Transverse colon (tissue), 4 donors: ENCODE measurements at regions not wholly inside any gene's neighbourhood (a gene's known extent, or its start where the extent isn't known, plus 50 kb on each side); places are given as distances from the start of the nearest gene placed in this dataset.

Source experiments
- DNase-seq: peaks from one replicate; pipeline ENCODE4 v3.0.0-alpha.2; 2019
- H3K27ac ChIP-seq, 4 donors: fragments of 200-600 bp; sonication (generic); 2 replicates each; pipeline ENCODE4 v1.5.1; 2016 to 2018; ENCODE audit warnings: inconsistent platforms in 4 of 4
- H3K27me3 ChIP-seq: fragments of 200-600 bp; sonication (generic); 2 replicates; pipeline ENCODE4 v1.5.1; 2017; ENCODE audit warnings: inconsistent platforms
- H3K36me3 ChIP-seq, 4 donors: fragments of 200-600 bp; sonication (generic); 2 replicates each; pipeline ENCODE4 v1.5.1; 2017 to 2019; ENCODE audit warnings: inconsistent platforms in 4 of 4
- H3K4me1 ChIP-seq, 4 donors: fragments of 200-600 bp; sonication (generic); 2 replicates each; pipeline ENCODE4 v1.5.1; 2017 to 2020; ENCODE audit warnings: inconsistent platforms in 4 of 4
- H3K4me3 ChIP-seq, 4 donors: fragments of 200-600 bp; sonication (generic); 1 replicate in 1 of 4; 2 replicates in 3 of 4; pipeline versions ENCODE4 v1.5.1 to v1.6.1; 2017 to 2019; ENCODE audit warnings: inconsistent platforms in 4 of 4
- H3K9me3 ChIP-seq, 2 donors: fragments of 200-600 bp; sonication (generic); 2 replicates each; pipeline ENCODE4 v1.5.1; 2017 to 2019; ENCODE audit warnings: inconsistent platforms in 2 of 2
- EP300 ChIP-seq: sonication (generic); formaldehyde crosslinking; IDR thresholded peaks from one replicate; pipeline ENCODE4 v1.6.1; 2017; ENCODE audit warnings: antibody characterized with exemption, low read depth
- POLR2A ChIP-seq: fragments of 450-650 bp; IDR thresholded peaks from one replicate; pipeline ENCODE4 v1.6.1; 2016; ENCODE audit warnings: antibody characterized with exemption, mild to moderate bottlenecking, moderate library complexity
- POLR2AphosphoS5 ChIP-seq, 3 donors: sonication (generic); formaldehyde crosslinking; IDR thresholded peaks; one replicate each; pipeline ENCODE4 v1.6.1; 2016; ENCODE audit warnings: antibody characterized with exemption in 3 of 3
- WGBS, 2 donors: methylation state at CpG; one replicate each; pipeline ENCODE4 v1.1.5; 2018; ENCODE audit warnings: low coverage in 1 of 2; 5-methylcytosine and 5-hydroxymethylcytosine counted together
- in situ Hi-C, 4 donors: fragments of 200-750 bp; cut with MboI; loops; one replicate each; pipeline versions ENCODE4 v1.15.0 to v1.15.1; 2017; ENCODE audit warnings: low sequenced_read_pairs in 3 of 4, low pct_ligation_motif_present in 1 of 4, low pct_unique_long_range_greater_than_20kb in 1 of 4
- intact Hi-C: fragments of 100-400 bp; cut with DNase I; formaldehyde crosslinking; loops from one replicate; pipeline ENCODE4 v1.15.1; 2023; ENCODE audit warnings: low total_unique reads
- TF ChIP-seq, protein P1 (sequence below), 5 experiments: fragments of 200-600 bp in 3 of 5; fragments of 450-650 bp in 2 of 5; sonication (generic) in 3 of 5; IDR thresholded peaks; 1 replicate in 2 of 5; 2 replicates in 3 of 5; pipeline ENCODE4 v1.5.1; 2016 to 2017; ENCODE audit warnings: antibody characterized with exemption in 5 of 5, inconsistent platforms in 3 of 5, mild to moderate bottlenecking in 2 of 5, moderate library complexity in 1 of 5

DNA sequence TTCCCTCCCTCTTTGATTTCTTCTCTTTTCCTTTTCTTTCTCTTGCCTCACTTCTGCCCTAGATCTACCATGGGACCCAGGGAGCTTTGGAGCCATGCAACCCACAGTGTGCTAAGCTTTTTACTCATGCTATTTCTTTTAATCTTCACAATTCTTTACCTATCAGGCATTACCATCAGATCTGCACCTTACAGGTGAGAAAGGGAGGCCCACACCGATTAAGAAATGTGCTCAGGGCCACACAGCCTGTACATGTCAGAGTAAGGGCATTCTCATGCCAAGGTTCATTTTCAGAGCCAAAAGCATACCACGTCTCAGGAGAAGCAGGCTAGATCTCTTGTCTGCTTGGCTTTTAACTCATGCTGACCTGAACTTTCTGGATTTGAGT is 161.9 kb downstream of the RPIA start:
- H3K27me3 ChIP-seq: no peaks in the 10 kb centered on the region
- WGBS, 2 donors: 65 to 83% methylated on average over 1 to 2 of the region's 2 CpGs
- H3K9me3 ChIP-seq: no peaks in the 10 kb centered on the region
- peaks cover 0 to 12% (median 6%) of the 10 kb centered on the region in 4 donors for H3K4me1 ChIP-seq
- H3K27ac ChIP-seq: no peak overlapping the region
- no peak for DNase-seq
- H3K4me3 ChIP-seq: no peak overlapping the region
- H3K36me3 ChIP-seq: no peaks in the 10 kb centered on the region
- TF ChIP-seq POLR2A: no peak
- TF ChIP-seq EP300: no peak
- no peak for TF ChIP-seq POLR2AphosphoS5 (IDR thresholded peaks at IDR 0.05)
- TF ChIP-seq, protein P1, sequence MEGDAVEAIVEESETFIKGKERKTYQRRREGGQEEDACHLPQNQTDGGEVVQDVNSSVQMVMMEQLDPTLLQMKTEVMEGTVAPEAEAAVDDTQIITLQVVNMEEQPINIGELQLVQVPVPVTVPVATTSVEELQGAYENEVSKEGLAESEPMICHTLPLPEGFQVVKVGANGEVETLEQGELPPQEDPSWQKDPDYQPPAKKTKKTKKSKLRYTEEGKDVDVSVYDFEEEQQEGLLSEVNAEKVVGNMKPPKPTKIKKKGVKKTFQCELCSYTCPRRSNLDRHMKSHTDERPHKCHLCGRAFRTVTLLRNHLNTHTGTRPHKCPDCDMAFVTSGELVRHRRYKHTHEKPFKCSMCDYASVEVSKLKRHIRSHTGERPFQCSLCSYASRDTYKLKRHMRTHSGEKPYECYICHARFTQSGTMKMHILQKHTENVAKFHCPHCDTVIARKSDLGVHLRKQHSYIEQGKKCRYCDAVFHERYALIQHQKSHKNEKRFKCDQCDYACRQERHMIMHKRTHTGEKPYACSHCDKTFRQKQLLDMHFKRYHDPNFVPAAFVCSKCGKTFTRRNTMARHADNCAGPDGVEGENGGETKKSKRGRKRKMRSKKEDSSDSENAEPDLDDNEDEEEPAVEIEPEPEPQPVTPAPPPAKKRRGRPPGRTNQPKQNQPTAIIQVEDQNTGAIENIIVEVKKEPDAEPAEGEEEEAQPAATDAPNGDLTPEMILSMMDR (IDR thresholded peaks at IDR 0.05): no peak
- in situ Hi-C loops (no loop called here), intact Hi-C loops (no loop called here)

DNA sequence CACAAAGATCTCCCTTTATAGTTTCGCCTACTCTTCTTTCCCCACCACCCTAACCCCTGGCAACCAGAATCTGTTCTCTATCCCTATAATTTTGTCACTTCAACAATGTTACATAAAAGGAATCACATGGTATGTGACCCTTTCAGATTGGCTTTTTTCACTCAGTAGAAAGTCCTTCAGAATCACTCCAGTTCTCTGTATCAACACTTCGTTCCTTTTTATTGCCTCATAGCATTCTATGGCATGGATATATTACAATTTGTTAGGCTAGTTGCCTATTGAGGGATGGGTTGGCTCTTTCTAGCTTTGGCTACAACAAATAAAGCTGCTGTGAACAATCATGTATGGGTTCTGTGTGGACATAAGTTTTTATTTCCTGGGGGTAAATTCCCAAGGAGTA is 163.1 kb downstream of the RPIA start:
- WGBS, 2 donors: 78 to 83% methylated on average over 2 of the region's 2 CpGs
- TF ChIP-seq, protein P1 (IDR thresholded peaks at IDR 0.05): no peak
- no peak for TF ChIP-seq POLR2A
- no peak for TF ChIP-seq EP300
- TF ChIP-seq POLR2AphosphoS5 (IDR thresholded peaks at IDR 0.05): no peak
- Histone ChIP-seq H3K27ac (no peak overlapping the region), H3K4me1 (peaks cover 0 to 17% (median 6%) of the 10 kb centered on the region in 4 donors), H3K9me3 (no peaks in the 10 kb centered on the region), H3K27me3 (no peaks in the 10 kb centered on the region), H3K4me3 (no peak overlapping the region), H3K36me3 (no peaks in the 10 kb centered on the region)
- no peak for DNase-seq
- in situ Hi-C loops: no loop called here
- intact Hi-C loops: no loop called here

DNA sequence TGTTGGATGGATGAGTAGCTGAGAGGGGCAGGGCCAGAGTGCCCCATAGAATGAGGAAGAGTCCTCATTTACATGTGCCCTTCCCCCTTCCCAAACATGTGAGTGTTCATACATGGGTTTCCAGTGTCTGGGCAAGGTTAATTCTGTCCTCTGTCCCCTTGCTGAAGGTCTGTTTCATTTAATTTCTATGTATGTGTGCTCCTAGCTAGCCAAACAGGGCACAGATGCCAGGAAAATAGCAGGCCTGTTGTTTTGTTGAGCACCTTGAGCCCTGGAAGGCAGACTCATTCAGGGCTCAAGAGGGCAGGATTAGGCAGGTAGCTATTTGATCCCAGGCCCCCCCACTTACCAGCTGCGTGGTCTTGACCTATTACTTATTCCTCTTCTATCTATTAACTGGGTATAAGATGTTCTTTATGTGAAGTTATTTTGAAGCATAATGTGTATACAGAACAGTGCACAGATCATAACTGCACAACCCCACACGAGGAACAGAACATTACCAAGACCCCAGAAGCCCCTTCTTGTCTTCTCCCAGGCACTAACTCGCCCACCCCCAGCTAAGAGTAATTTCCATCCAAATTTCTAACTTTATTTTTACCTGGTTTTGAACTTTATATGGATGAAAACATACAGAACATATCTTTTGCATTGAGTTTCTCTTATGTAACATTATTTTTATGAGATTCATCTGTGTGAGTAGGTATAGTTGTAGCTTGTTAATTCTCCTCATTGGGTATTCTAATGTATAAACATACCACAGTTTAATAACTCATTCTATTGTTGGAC is 164.3 kb downstream of the RPIA start:
- H3K4me1 ChIP-seq: peaks cover 0 to 17% (median 6%) of the 10 kb centered on the region in 4 donors
- in situ Hi-C loops: no loop called here
- DNase-seq: peak; percentile 26

DNA sequence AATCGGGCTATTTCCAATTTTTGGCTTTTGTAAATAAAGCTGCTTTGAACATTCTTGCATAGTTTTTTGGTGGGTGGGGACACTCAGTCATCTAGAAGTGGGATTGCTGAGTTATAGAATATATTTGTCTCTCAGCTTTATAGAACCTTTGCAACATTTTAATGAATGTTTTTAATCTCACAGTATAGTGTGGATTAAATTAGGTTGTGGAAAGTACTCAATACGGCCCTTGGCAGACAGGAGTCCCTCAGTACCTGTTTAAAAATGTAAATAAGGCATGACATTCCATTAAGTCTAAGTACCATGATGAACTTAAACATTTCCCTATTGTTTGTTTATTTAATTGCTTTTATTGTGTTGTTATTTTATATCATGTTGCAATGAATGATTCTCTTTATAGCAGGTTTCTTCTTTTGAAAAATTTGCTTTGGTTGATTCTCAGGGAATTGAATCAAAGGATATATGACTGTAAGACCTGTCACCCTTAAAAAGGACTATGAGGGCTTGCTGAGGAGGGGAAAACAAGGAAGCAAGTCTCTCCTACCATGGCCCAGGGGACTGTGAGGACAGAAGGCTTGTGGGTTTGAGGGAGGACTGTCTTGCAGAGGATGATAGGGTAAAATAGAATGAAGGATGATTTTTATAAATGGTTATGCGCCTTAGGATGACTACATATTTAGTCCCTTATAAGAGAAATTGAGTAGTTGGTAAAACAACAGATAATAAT is 165.1 kb downstream of the RPIA start:
- Histone ChIP-seq H3K4me3 (no peak overlapping the region), H3K4me1 (peaks cover 0 to 17% (median 6%) of the 10 kb centered on the region in 4 donors), H3K9me3 (no peaks in the 10 kb centered on the region), H3K27ac (peak overlapping the region; percentile 39 to 62 (median 52)), H3K36me3 (no peaks in the 10 kb centered on the region), H3K27me3 (no peaks in the 10 kb centered on the region)
- TF ChIP-seq EP300 (no peak), POLR2A (no peak)
- in situ Hi-C loops (no loop called here), intact Hi-C loops (no loop called here)
- no peak for DNase-seq
- 57 to 73% methylated on average over 3 of the region's 3 CpGs for WGBS, 2 donors

More for the DNA sequence above, 164.3 kb downstream of the RPIA start:
- no peaks in the 10 kb centered on the region for H3K9me3 ChIP-seq
- no peak for TF ChIP-seq EP300
- H3K27ac ChIP-seq: no peak overlapping the region
- intact Hi-C loops: no loop called here
- H3K36me3 ChIP-seq: no peaks in the 10 kb centered on the region
- H3K27me3 ChIP-seq: no peaks in the 10 kb centered on the region
- H3K4me3 ChIP-seq: no peak overlapping the region
- WGBS, 2 donors: 63 to 79% methylated on average over 3 of the region's 3 CpGs

DNA sequence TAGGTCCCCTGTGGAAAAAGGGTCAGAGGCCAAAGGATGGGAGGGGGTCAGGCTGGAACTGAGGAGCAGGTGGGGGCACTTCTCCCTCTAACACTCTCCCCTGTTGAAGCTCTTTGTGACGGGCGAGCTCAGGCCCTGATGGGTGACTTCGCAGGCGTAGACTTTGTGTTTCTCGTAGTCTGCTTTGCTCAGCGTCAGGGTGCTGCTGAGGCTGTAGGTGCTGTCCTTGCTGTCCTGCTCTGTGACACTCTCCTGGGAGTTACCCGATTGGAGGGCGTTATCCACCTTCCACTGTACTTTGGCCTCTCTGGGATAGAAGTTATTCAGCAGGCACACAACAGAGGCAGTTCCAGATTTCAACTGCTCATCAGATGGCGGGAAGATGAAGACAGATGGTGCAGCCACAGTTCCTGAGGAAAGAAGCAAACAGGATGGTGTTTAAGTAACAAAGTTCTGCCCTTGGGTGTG is 165.8 kb downstream of the RPIA start:
- no peaks in the 10 kb centered on the region for H3K9me3 ChIP-seq
- TF ChIP-seq, protein P1 (IDR thresholded peaks at IDR 0.05): no peak
- TF ChIP-seq POLR2A (peak; percentile 29), POLR2AphosphoS5 (IDR thresholded peaks at IDR 0.05) (peak in 2 of 3 donors; percentile 11 to 63)
- H3K27me3 ChIP-seq: no peaks in the 10 kb centered on the region
- in situ Hi-C loops (no loop called here), intact Hi-C loops (no loop called here)
- no peak overlapping the region for H3K4me3 ChIP-seq
- H3K27ac ChIP-seq: peak overlapping the region; percentile 43 to 62 (median 55)
- peak; percentile 66 for DNase-seq
- H3K4me1 ChIP-seq: peaks cover 0 to 17% (median 6%) of the 10 kb centered on the region in 4 donors
- no peaks in the 10 kb centered on the region for H3K36me3 ChIP-seq
- WGBS, 2 donors: 53 to 62% methylated on average over 3 to 9 of the region's 9 CpGs
